ENCODE measurements at regions not wholly inside any gene's neighbourhood (a gene's known extent, or its start where the extent isn't known, plus 50 kb on each side); places are given as distances from the start of the nearest gene placed in this dataset.

GRCh38 chr13:47545201-47546024, 455.7 kb downstream of the SUCLA2 start:
- Histone ChIP-seq H2BK5ac (ENCODE audit: insufficient read length, low read length) (no peak overlapping the region), H3K23me2 (ENCODE audit: insufficient read length, low read depth, low read length, poor library complexity, severe bottlenecking) (no peaks in the 10 kb centered on the region), H2AFZ (ENCODE audit: low read length) (no peak overlapping the region), H3K18ac (ENCODE audit: insufficient read length, low read depth, low read length) (no peak overlapping the region), H3K79me2 (ENCODE audit: insufficient read depth, low read length) (no peaks in the 10 kb centered on the region), H3T11ph (ENCODE audit: low read length) (no peak overlapping the region), H2AK5ac (ENCODE audit: insufficient read length, low read length) (no peak overlapping the region), H2BK15ac (ENCODE audit: low read depth, low read length) (no peak overlapping the region), H3K4me2 (ENCODE audit: insufficient read depth, insufficient read length, low read length) (no peak overlapping the region), H3K79me1 (ENCODE audit: insufficient read depth, low read depth, low read length, poor library complexity, severe bottlenecking) (no peaks in the 10 kb centered on the region), H4K91ac (ENCODE audit: insufficient read length, low read depth, low read length) (no peak overlapping the region), H4K8ac (replicated peaks; ENCODE audit: insufficient read length, low read depth, low read length) (no peak overlapping the region), H3K23ac (ENCODE audit: insufficient read length, low read depth, low read length) (no peak overlapping the region), H3K27ac (ENCODE audit: insufficient read length, low read depth, low read length) (no peak overlapping the region), H4K5ac (ENCODE audit: insufficient read length, low read depth, low read length) (no peak overlapping the region), H2BK20ac (ENCODE audit: low read depth, low read length, poor library complexity, severe bottlenecking) (no peak overlapping the region), H3K14ac (ENCODE audit: insufficient read depth, low read length) (no peak overlapping the region), H2BK12ac (ENCODE audit: insufficient read length, low read depth, low read length) (no peak overlapping the region), H2BK120ac (ENCODE audit: low read depth, low read length, poor library complexity, severe bottlenecking) (no peak overlapping the region), H4K20me1 (ENCODE audit: control insufficient read depth, insufficient read depth, insufficient read length) (no peaks in the 10 kb centered on the region), H3K4ac (ENCODE audit: low read depth, low read length) (no peak overlapping the region), H3K9ac (ENCODE audit: extremely low read depth, insufficient read length, low read length) (no peak overlapping the region), H3K27me3 (ENCODE audit: insufficient read depth, low read length) (no peaks in the 10 kb centered on the region), H3K56ac (ENCODE audit: insufficient read length, low read depth, low read length) (no peak overlapping the region), H3K9me3 (ENCODE audit: control insufficient read depth, low read depth, low read length) (no peaks in the 10 kb centered on the region), H3K4me1 (ENCODE audit: insufficient read depth, low read length) (no peaks in the 10 kb centered on the region)
- H3K27me3 Mint-ChIP-seq (ENCODE audit: low read depth), result no peaks in the 10 kb centered on the region
- peaks cover 0 to 8% of the 10 kb centered on the region in 2 experiments; a peak in 2 of 4 replicates for H3K4me1 Mint-ChIP-seq
- no peak for TF ChIP-seq CTCF (conservative IDR thresholded peaks at IDR 0.05)
- no peaks in the 10 kb centered on the region for H3K36me3 Mint-ChIP-seq (ENCODE audit: insufficient read depth in 1 of 3, low read depth in 3 of 3)
- no peak overlapping the region for H3K4me3 Mint-ChIP-seq
- H3K9me3 Mint-ChIP-seq, result no peaks in the 10 kb centered on the region
- no CpG with 5 or more reads among the region's 5 CpGs for WGBS (ENCODE audit: extremely low coverage, insufficient read length, low lambda C conversion rate)
- no peak for DNase-seq
- no peak overlapping the region for H3K27ac Mint-ChIP-seq

Measured in H9 (cell line).